Gastrocnemius medialis (tissue), 4 donors: ENCODE measurements at regions not wholly inside any gene's neighbourhood (a gene's known extent, or its start where the extent isn't known, plus 50 kb on each side); places are given as distances from the start of the nearest gene placed in this dataset.

Experiments used
- POLR2A ChIP-seq, 2 donors: fragments of 450-650 bp; IDR thresholded peaks; one replicate each; pipeline ENCODE4 v1.6.1; 2017; ENCODE audit warnings: antibody characterized with exemption in 2 of 2, mild to moderate bottlenecking in 2 of 2, moderate library complexity in 2 of 2
- TF ChIP-seq, protein P1 (sequence below), 5 experiments: fragments of 450-650 bp in 3 of 5; fragments of 200-600 bp in 2 of 5; sonication (generic) in 2 of 5; IDR thresholded peaks in 4 of 5; conservative IDR thresholded peaks in 1 of 5; 1 replicate in 4 of 5; 2 replicates in 1 of 5; pipeline ENCODE4 v1.5.1; 2016 to 2019; ENCODE audit warnings: antibody characterized with exemption in 5 of 5, mild to moderate bottlenecking in 3 of 5, moderate library complexity in 3 of 5

- TF ChIP-seq POLR2A (IDR thresholded peaks at IDR 0.05): no peak
- TF ChIP-seq, protein P1, sequence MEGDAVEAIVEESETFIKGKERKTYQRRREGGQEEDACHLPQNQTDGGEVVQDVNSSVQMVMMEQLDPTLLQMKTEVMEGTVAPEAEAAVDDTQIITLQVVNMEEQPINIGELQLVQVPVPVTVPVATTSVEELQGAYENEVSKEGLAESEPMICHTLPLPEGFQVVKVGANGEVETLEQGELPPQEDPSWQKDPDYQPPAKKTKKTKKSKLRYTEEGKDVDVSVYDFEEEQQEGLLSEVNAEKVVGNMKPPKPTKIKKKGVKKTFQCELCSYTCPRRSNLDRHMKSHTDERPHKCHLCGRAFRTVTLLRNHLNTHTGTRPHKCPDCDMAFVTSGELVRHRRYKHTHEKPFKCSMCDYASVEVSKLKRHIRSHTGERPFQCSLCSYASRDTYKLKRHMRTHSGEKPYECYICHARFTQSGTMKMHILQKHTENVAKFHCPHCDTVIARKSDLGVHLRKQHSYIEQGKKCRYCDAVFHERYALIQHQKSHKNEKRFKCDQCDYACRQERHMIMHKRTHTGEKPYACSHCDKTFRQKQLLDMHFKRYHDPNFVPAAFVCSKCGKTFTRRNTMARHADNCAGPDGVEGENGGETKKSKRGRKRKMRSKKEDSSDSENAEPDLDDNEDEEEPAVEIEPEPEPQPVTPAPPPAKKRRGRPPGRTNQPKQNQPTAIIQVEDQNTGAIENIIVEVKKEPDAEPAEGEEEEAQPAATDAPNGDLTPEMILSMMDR (IDR thresholded peaks at IDR 0.05 in 4 of 5, conservative IDR thresholded peaks at IDR 0.05 in 1 of 5): no peak
Measured at GRCh38 chr2:16755442-16755841, 89.8 kb upstream of the CYRIA start.
